LNCAP (cell line): ENCODE measurements at regions not wholly inside any gene's neighbourhood (a gene's known extent, or its start where the extent isn't known, plus 50 kb on each side); places are given as distances from the start of the nearest gene placed in this dataset.

Experiments used
- TF ChIP-seq, protein P1 (sequence below): fragments of 450-650 bp; IDR thresholded peaks from 2 replicates; pipeline ENCODE4 v1.5.1; 2017; ENCODE audit warnings: mild to moderate bottlenecking

- TF ChIP-seq, protein P1, sequence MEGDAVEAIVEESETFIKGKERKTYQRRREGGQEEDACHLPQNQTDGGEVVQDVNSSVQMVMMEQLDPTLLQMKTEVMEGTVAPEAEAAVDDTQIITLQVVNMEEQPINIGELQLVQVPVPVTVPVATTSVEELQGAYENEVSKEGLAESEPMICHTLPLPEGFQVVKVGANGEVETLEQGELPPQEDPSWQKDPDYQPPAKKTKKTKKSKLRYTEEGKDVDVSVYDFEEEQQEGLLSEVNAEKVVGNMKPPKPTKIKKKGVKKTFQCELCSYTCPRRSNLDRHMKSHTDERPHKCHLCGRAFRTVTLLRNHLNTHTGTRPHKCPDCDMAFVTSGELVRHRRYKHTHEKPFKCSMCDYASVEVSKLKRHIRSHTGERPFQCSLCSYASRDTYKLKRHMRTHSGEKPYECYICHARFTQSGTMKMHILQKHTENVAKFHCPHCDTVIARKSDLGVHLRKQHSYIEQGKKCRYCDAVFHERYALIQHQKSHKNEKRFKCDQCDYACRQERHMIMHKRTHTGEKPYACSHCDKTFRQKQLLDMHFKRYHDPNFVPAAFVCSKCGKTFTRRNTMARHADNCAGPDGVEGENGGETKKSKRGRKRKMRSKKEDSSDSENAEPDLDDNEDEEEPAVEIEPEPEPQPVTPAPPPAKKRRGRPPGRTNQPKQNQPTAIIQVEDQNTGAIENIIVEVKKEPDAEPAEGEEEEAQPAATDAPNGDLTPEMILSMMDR, result no peak
Measured at GRCh38 chr2:18218160-18218933, 339.9 kb downstream of the KCNS3 start.

GRCh38 chr2:18214936-18215335 is 336.5 kb downstream of the KCNS3 start:
- TF ChIP-seq, protein P1, result no peak

- TF ChIP-seq, protein P1, result no peak
Measured at GRCh38 chr2:18213986-18214385, 335.5 kb downstream of the KCNS3 start.

DNA sequence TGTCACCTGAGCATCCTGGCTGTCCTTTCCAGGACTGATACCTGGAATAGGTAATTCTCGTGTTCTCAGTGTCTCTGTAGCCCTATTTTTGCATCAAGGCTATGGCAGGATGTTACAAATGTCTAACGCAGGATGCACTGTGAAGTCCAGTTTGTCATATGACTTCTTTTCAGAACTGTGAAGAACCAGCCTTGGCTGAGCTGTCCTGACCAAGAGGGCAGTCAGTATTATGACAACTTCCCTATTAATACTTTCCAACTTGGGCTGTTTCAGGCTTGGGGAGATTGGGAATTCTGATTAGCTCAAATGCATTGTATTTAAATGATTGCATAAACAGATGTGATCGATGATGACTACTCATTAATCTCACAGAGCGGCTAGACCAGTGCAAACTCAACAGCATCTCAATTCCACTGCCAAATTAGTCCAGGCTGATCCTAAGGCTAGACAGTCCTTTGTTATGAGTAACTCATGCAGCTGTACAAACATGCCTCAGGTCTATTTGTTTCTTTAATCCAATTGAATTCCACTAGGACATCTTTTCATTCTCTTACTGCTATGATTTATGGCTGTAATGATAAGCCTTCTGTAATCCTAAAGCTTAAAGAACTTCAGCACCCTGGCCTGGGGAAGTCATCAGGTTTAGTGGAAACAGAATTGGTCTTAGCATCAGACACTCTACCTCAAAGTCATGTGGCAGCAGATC is 331.6 kb downstream of the KCNS3 start:
- TF ChIP-seq, protein P1, result no peak

- TF ChIP-seq, protein P1, result no peak
Measured at GRCh38 chr2:18208956-18209355, 330.5 kb downstream of the KCNS3 start.

- TF ChIP-seq, protein P1, result no peak
Measured at GRCh38 chr2:18200771-18201170, 322.3 kb downstream of the KCNS3 start.

DNA sequence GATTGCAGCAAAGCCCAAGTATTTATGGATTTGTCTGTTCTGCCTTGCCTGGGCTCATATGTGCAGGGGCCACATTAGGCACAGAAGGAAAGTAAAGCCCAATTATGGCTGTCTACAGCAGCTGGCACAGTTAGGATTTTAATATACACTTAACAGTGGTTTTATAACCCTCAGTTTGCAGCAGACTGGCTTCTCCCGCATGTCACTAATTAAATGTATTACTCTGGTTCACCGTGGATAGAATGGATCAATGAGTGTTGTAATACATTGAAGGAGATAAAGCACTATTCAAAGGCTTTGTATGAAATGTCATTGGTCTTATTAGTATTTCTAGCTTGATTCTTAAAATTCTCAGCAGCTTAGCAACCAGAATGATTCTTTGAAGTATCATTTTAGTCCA is 320.2 kb downstream of the KCNS3 start:
- TF ChIP-seq, protein P1, result no peak
